OCI-LY1 (cell line): ENCODE measurements at regions not wholly inside any gene's neighbourhood (a gene's known extent, or its start where the extent isn't known, plus 50 kb on each side); places are given as distances from the start of the nearest gene placed in this dataset.

ENCODE experiments used
- H2AFZ ChIP-seq: fragments of 200-600 bp; sonication (generic), shearing (Covaris generic); 2 replicates; pipeline ENCODE4 v1.6.0; 2014; ENCODE audit warnings: antibody characterized with exemption, mild to moderate bottlenecking, low read length
- H3F3A ChIP-seq: fragments of 200-600 bp; sonication (generic), shearing (Covaris generic); 2 replicates; pipeline ENCODE4 v1.6.0; 2014; ENCODE audit warnings: mild to moderate bottlenecking, antibody characterized with exemption, low read length, moderate library complexity; ENCODE audit not compliant: insufficient read depth
- H3K27ac ChIP-seq: fragments of 200-600 bp; sonication (generic); 2 replicates; pipeline ENCODE4 v1.5.1; 2014; ENCODE audit warnings: low read length, mixed run types, mild to moderate bottlenecking, low read depth; ENCODE audit not compliant: poor library complexity, severe bottlenecking
- H3K27me3 ChIP-seq: fragments of 200-600 bp; sonication (generic); 2 replicates; pipeline ENCODE4 v1.6.0; 2014; ENCODE audit warnings: antibody characterized with exemption, mild to moderate bottlenecking, low read length, moderate library complexity; ENCODE audit not compliant: insufficient read depth
- H3K36me3 ChIP-seq: fragments of 200-600 bp; sonication (generic); 2 replicates; pipeline ENCODE4 v1.6.1; 2014; ENCODE audit warnings: mild to moderate bottlenecking, antibody characterized with exemption, low read length, moderate library complexity, mixed read lengths; ENCODE audit not compliant: insufficient read depth
- H3K4me1 ChIP-seq: fragments of 200-600 bp; sonication (generic); 2 replicates; pipeline ENCODE4 v1.5.1; 2014; ENCODE audit warnings: mild to moderate bottlenecking, low read length, moderate library complexity; ENCODE audit not compliant: insufficient read depth, severe bottlenecking
- H3K4me2 ChIP-seq: fragments of 200-600 bp; sonication (generic), shearing (Covaris generic); 2 replicates; pipeline ENCODE4 v1.6.1; 2014; ENCODE audit warnings: low read length
- H3K4me3 ChIP-seq: fragments of 200-600 bp; sonication (generic); 2 replicates; pipeline ENCODE4 v1.5.1; 2014; ENCODE audit warnings: low read length, low read depth, mild to moderate bottlenecking, mixed read lengths; ENCODE audit not compliant: poor library complexity, severe bottlenecking
- H3K79me2 ChIP-seq: fragments of 200-600 bp; shearing (Covaris generic); 2 replicates; pipeline ENCODE4 v1.6.1; 2016; ENCODE audit warnings: mixed run types, low read length, mixed read lengths; ENCODE audit not compliant: insufficient read depth
- H3K9ac ChIP-seq: fragments of 200-600 bp; sonication (generic), shearing (Covaris generic); 2 replicates; pipeline ENCODE4 v1.6.1; 2014; ENCODE audit warnings: mild to moderate bottlenecking, low read length, mixed read lengths
- H3K9me2 ChIP-seq: fragments of 200-600 bp; sonication (generic), shearing (Covaris generic); 2 replicates; pipeline ENCODE4 v1.6.1; 2014; ENCODE audit warnings: low read depth, mild to moderate bottlenecking, low read length, mixed read lengths
- H3K9me3 ChIP-seq: fragments of 200-600 bp; shearing (Covaris generic); 2 replicates; pipeline ENCODE4 v1.6.1; 2014; ENCODE audit warnings: low read length, mixed read lengths
- H4K20me1 ChIP-seq: fragments of 200-600 bp; sonication (generic), shearing (Covaris generic); 2 replicates; pipeline ENCODE4 v1.6.0; 2016; ENCODE audit warnings: mild to moderate bottlenecking, low read length; ENCODE audit not compliant: insufficient read depth
- CTCF ChIP-seq: fragments of 200-600 bp; sonication (generic), shearing (Covaris generic); IDR thresholded peaks from 2 replicates; pipeline ENCODE4 v1.5.1; 2017; ENCODE audit warnings: mild to moderate bottlenecking, antibody characterized with exemption, low read length, moderate library complexity, mixed read lengths
- EZH2 ChIP-seq: fragments of 200-600 bp; sonication (generic), shearing (Covaris generic); IDR thresholded peaks from 2 replicates; pipeline ENCODE4 v1.8.0; 2017; ENCODE audit warnings: borderline replicate concordance, mixed run types, mild to moderate bottlenecking, antibody characterized with exemption, low read length, moderate library complexity, mixed read lengths

GRCh38 chr9:2243666-2244555 is 228.8 kb downstream of the SMARCA2 start:
- Histone ChIP-seq H3K9me3 (no peaks in the 10 kb centered on the region), H3K36me3 (no peaks in the 10 kb centered on the region), H3K4me3 (no peak overlapping the region), H3K79me2 (no peaks in the 10 kb centered on the region), H2AFZ (no peak overlapping the region), H3F3A (peaks cover 2% of the 10 kb centered on the region; the same call in 1 of the 2 replicates), H3K27me3 (no peaks in the 10 kb centered on the region), H3K4me1 (peaks cover 14% of the 10 kb centered on the region), H3K9me2 (no peaks in the 10 kb centered on the region), H4K20me1 (no peaks in the 10 kb centered on the region), H3K27ac (no peak overlapping the region), H3K9ac (no peak overlapping the region), H3K4me2 (no peak overlapping the region)
- TF ChIP-seq EZH2 (no peak), CTCF (peak; percentile 57; the same call in 1 of the 2 replicates)

GRCh38 chr9:2247340-2247739 is 232.2 kb downstream of the SMARCA2 start:
- Histone ChIP-seq H3K9ac (no peak overlapping the region), H4K20me1 (no peaks in the 10 kb centered on the region), H3K27me3 (no peaks in the 10 kb centered on the region), H2AFZ (no peak overlapping the region), H3K4me2 (no peak overlapping the region), H3K36me3 (no peaks in the 10 kb centered on the region), H3K4me3 (no peak overlapping the region), H3K9me3 (no peaks in the 10 kb centered on the region), H3K4me1 (peaks cover 9% of the 10 kb centered on the region), H3K27ac (no peak overlapping the region), H3K9me2 (no peaks in the 10 kb centered on the region), H3F3A (peaks cover 2% of the 10 kb centered on the region; the same call in 1 of the 2 replicates), H3K79me2 (no peaks in the 10 kb centered on the region)
- TF ChIP-seq EZH2, result no peak
- no peak for TF ChIP-seq CTCF

- Histone ChIP-seq H2AFZ (no peak overlapping the region), H3F3A (no peaks in the 10 kb centered on the region), H3K27ac (no peak overlapping the region), H3K9me2 (no peaks in the 10 kb centered on the region), H3K9ac (no peak overlapping the region), H3K4me3 (no peak overlapping the region), H3K4me1 (no peaks in the 10 kb centered on the region), H3K79me2 (no peaks in the 10 kb centered on the region), H3K36me3 (no peaks in the 10 kb centered on the region), H3K27me3 (no peaks in the 10 kb centered on the region), H4K20me1 (no peaks in the 10 kb centered on the region), H3K9me3 (no peaks in the 10 kb centered on the region), H3K4me2 (no peak overlapping the region)
- no peak for TF ChIP-seq EZH2
- no peak for TF ChIP-seq CTCF
Observed at GRCh38 chr9:2248768-2249265, 233.7 kb downstream of the SMARCA2 start.
